ENCODE measurements at regions not wholly inside any gene's neighbourhood (a gene's known extent, or its start where the extent isn't known, plus 50 kb on each side); places are given as distances from the start of the nearest gene placed in this dataset.

- in situ Hi-C loops (cut with HindIII; ENCODE audit: low pct_ligation_motif_present, low sequenced_read_pairs): no loop called here
- Histone ChIP-seq H3K4me3 (ENCODE audit: low read depth, low read length) (no peak overlapping the region), H3K36me3 (replicated peaks) (no peaks in the 10 kb centered on the region), H3K27me3 (replicated peaks) (no peaks in the 10 kb centered on the region), H3K27ac (no peak overlapping the region)
- DNase-seq: no peak
- TF ChIP-seq, protein P1, sequence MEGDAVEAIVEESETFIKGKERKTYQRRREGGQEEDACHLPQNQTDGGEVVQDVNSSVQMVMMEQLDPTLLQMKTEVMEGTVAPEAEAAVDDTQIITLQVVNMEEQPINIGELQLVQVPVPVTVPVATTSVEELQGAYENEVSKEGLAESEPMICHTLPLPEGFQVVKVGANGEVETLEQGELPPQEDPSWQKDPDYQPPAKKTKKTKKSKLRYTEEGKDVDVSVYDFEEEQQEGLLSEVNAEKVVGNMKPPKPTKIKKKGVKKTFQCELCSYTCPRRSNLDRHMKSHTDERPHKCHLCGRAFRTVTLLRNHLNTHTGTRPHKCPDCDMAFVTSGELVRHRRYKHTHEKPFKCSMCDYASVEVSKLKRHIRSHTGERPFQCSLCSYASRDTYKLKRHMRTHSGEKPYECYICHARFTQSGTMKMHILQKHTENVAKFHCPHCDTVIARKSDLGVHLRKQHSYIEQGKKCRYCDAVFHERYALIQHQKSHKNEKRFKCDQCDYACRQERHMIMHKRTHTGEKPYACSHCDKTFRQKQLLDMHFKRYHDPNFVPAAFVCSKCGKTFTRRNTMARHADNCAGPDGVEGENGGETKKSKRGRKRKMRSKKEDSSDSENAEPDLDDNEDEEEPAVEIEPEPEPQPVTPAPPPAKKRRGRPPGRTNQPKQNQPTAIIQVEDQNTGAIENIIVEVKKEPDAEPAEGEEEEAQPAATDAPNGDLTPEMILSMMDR (IDR thresholded peaks at IDR 0.05; ENCODE audit: low read depth, low read length, missing control alignments): no peak
These were observed 293.8 kb upstream of the USP25 start for GRCh38 chr21:15436031-15436430.

GRCh38 chr21:15437883-15438282, 291.9 kb upstream of the USP25 start:
- H3K4me3 ChIP-seq (ENCODE audit: low read depth, low read length): no peak overlapping the region

GRCh38 chr21:15439726-15440125, 290.1 kb upstream of the USP25 start:
- DNase-seq: no peak
- in situ Hi-C loops (cut with HindIII; ENCODE audit: low pct_ligation_motif_present, low sequenced_read_pairs): no loop called here
- TF ChIP-seq, protein P1 (IDR thresholded peaks at IDR 0.05; ENCODE audit: low read depth, low read length, missing control alignments): no peak
- H3K27me3 ChIP-seq (replicated peaks): no peaks in the 10 kb centered on the region
- no peak overlapping the region for H3K27ac ChIP-seq
- H3K4me3 ChIP-seq (ENCODE audit: low read depth, low read length): no peak overlapping the region
- no peaks in the 10 kb centered on the region for H3K36me3 ChIP-seq (replicated peaks)

More at GRCh38 chr21:15437883-15438282, 291.9 kb upstream of the USP25 start:
- in situ Hi-C loops (cut with HindIII; ENCODE audit: low pct_ligation_motif_present, low sequenced_read_pairs): no loop called here
- H3K27ac ChIP-seq: no peak overlapping the region
- TF ChIP-seq, protein P1 (IDR thresholded peaks at IDR 0.05; ENCODE audit: low read depth, low read length, missing control alignments): no peak
- no peaks in the 10 kb centered on the region for H3K27me3 ChIP-seq (replicated peaks)
- H3K36me3 ChIP-seq (replicated peaks): no peaks in the 10 kb centered on the region
- no peak for DNase-seq

DNA sequence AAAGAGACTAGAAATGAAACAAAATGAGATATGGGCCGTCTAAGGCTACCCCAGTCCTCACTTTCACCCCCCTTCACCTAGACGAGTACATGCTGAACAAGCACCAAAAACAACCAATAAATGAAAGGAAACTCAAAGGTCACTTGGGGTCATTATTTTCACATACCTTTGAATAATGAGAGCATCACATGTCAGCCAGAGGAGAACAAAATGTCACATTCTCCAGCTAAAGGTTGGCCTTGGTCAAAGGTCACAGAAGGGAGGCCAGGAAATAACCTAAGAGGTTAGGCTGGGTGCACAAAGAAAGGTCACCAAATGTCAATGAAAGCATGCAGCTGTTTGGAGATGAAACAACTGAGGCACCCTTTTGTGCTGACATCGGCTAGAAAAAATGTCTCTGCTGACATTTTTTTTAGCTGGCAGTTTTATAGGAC, 288.7 kb upstream of the USP25 start:
- Histone ChIP-seq H3K4me3 (ENCODE audit: low read depth, low read length) (no peak overlapping the region), H3K27me3 (replicated peaks) (no peaks in the 10 kb centered on the region), H3K36me3 (replicated peaks) (no peaks in the 10 kb centered on the region), H3K27ac (no peak overlapping the region)
- no peak for DNase-seq
- in situ Hi-C loops (cut with HindIII; ENCODE audit: low pct_ligation_motif_present, low sequenced_read_pairs): no loop called here
- TF ChIP-seq, protein P1 (IDR thresholded peaks at IDR 0.05; ENCODE audit: low read depth, low read length, missing control alignments): no peak

- TF ChIP-seq, protein P1 (IDR thresholded peaks at IDR 0.05; ENCODE audit: low read depth, low read length, missing control alignments): no peak
- H3K27me3 ChIP-seq (replicated peaks): no peaks in the 10 kb centered on the region
- no peaks in the 10 kb centered on the region for H3K36me3 ChIP-seq (replicated peaks)
- H3K4me3 ChIP-seq (ENCODE audit: low read depth, low read length): no peak overlapping the region
- no peak overlapping the region for H3K27ac ChIP-seq
- DNase-seq: no peak
- in situ Hi-C loops (cut with HindIII; ENCODE audit: low pct_ligation_motif_present, low sequenced_read_pairs): no loop called here
These were observed 287.8 kb upstream of the USP25 start for GRCh38 chr21:15441992-15442391.

- TF ChIP-seq, protein P1 (IDR thresholded peaks at IDR 0.05; ENCODE audit: low read depth, low read length, missing control alignments): no peak
- Histone ChIP-seq H3K4me3 (ENCODE audit: low read depth, low read length) (no peak overlapping the region), H3K27ac (no peak overlapping the region), H3K27me3 (replicated peaks) (no peaks in the 10 kb centered on the region), H3K36me3 (replicated peaks) (no peaks in the 10 kb centered on the region)
- DNase-seq: no peak
- in situ Hi-C loops (cut with HindIII; ENCODE audit: low pct_ligation_motif_present, low sequenced_read_pairs): no loop called here
These were observed 286.9 kb upstream of the USP25 start for GRCh38 chr21:15442743-15443469.

Data from brain microvascular endothelial cell (primary cell).